ENCODE measurements at regions not wholly inside any gene's neighbourhood (a gene's known extent, or its start where the extent isn't known, plus 50 kb on each side); places are given as distances from the start of the nearest gene placed in this dataset.
A peak's percentile ranks its signal among the peaks of the same experiment; 100 is the strongest.
"Not testable (repeated sequence)": the region's sequence is repeated elsewhere in the genome, so short reads cannot be mapped to it uniquely, and the experiment has no call there.

GRCh38 chr2:17355608-17356329 is 162.5 kb downstream of the RAD51AP2 start:
- no peak for DNase-seq

- DNase-seq = no peak
Observed at GRCh38 chr2:17353263-17353662, 165.0 kb downstream of the RAD51AP2 start.

GRCh38 chr2:17342692-17343091 is 175.5 kb downstream of the RAD51AP2 start:
- DNase-seq = not testable (repeated sequence)

- no peak for DNase-seq
Observed at GRCh38 chr2:17337507-17337906, 180.7 kb downstream of the RAD51AP2 start.

- no peak for DNase-seq
Observed at GRCh38 chr2:17336458-17336857, 181.8 kb downstream of the RAD51AP2 start.

- no peak for DNase-seq
Observed at GRCh38 chr2:17334300-17334699, 183.9 kb downstream of the RAD51AP2 start.

- no peak for DNase-seq
Observed at GRCh38 chr2:17331636-17332035, 186.6 kb downstream of the RAD51AP2 start.

- DNase-seq = no peak
Observed at GRCh38 chr2:17328161-17328560, 190.1 kb downstream of the RAD51AP2 start.

GRCh38 chr2:17327649-17328048 is 190.6 kb downstream of the RAD51AP2 start:
- no peak for DNase-seq

GRCh38 chr2:17326717-17327116 is 191.5 kb downstream of the RAD51AP2 start:
- no peak for DNase-seq

GRCh38 chr2:17323697-17324096 is 194.5 kb downstream of the RAD51AP2 start:
- DNase-seq = no peak

- DNase-seq = no peak
Observed at GRCh38 chr2:17322461-17322860, 195.8 kb downstream of the RAD51AP2 start.

GRCh38 chr2:17319090-17319489 is 199.2 kb downstream of the RAD51AP2 start:
- DNase-seq = no peak

GRCh38 chr2:17318013-17318412 is 200.2 kb downstream of the RAD51AP2 start:
- DNase-seq = no peak

- no peak for DNase-seq
Observed at GRCh38 chr2:17317439-17317976, 200.7 kb downstream of the RAD51AP2 start.

- DNase-seq = no peak
Observed at GRCh38 chr2:17313261-17313660, 205.0 kb downstream of the RAD51AP2 start.

- DNase-seq = no peak
Observed at GRCh38 chr2:17311771-17312511, 206.3 kb downstream of the RAD51AP2 start.

- DNase-seq = no peak
Observed at GRCh38 chr2:17311106-17311619, 207.1 kb downstream of the RAD51AP2 start.

GRCh38 chr2:17309741-17310339 is 208.4 kb downstream of the RAD51AP2 start:
- DNase-seq = peak; percentile 2

GRCh38 chr2:17309181-17309580 is 209.1 kb downstream of the RAD51AP2 start:
- no peak for DNase-seq

GRCh38 chr2:17306706-17307105 is 211.5 kb downstream of the RAD51AP2 start:
- no peak for DNase-seq

GRCh38 chr2:17306219-17306618 is 212.0 kb downstream of the RAD51AP2 start:
- DNase-seq = no peak

- DNase-seq = no peak
Observed at GRCh38 chr2:17303521-17303920, 214.7 kb downstream of the RAD51AP2 start.

- DNase-seq = no peak
Observed at GRCh38 chr2:17303054-17303453, 215.2 kb downstream of the RAD51AP2 start.

All from EL (cell line).